ENCODE measurements at regions not wholly inside any gene's neighbourhood (a gene's known extent, or its start where the extent isn't known, plus 50 kb on each side); places are given as distances from the start of the nearest gene placed in this dataset.
"Not testable (repeated sequence)": the region's sequence is repeated elsewhere in the genome, so short reads cannot be mapped to it uniquely, and the experiment has no call there.

DNA sequence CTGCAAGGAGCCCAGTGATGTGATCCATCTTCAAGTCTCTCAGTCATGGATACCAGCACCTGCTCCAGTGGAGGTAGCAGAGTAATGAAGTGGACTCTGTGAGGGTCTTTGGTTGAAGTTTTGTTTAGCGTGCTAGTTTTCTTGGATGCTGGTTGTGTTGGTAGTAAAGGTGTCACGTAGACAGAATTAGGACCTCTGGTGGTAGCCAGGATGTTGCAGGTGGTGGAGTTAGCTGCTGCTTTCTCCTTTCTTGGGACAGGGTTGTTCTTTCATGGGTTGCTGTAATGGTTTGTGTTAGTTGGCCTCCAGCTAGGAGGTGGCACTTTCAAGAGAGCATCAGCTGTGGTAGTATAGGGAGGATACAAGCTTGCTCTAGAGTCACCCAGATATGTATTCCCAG lies 125.2 kb downstream of the ANXA2 start:
- DNase-seq = no peak

DNA sequence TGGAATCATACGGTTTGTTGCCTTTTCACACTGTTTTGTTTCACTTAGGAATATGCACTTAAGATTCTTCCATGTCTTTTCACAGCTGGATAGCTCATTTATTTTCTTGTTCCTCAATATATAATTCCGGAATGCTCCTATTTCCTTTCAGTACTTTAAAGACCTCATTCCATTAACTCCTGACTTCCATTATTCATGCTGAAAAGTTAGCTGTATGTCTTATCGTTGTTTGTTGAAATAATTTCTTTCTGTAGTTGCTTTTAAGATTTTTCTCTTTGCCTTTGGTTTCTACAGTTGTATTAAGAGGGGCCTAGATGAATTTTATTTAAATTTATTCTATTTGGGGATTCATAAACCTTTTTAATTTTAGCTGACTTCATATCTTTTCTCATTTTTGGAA lies 122.2 kb downstream of the ANXA2 start:
- no peak for DNase-seq

DNA sequence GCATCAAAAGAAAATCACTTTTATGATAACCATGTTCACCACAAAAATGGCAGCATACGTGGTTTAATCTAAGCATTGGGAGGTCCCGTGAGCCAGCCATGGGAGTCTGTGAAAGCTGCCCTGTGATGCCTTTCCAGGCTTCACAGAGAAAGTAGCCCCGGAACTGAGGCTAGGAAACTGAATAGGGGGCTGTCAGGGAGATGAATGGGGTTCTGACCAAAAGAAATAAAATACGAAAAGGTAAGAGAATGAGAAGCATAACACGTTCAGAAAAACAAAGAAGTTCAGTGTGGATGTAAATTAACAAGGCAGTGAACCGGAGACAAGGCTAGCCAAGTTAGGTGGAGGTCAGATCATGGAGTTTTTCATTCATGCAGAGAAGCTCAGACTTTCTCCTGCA lies 118.9 kb downstream of the ANXA2 start:
- DNase-seq = no peak

DNA sequence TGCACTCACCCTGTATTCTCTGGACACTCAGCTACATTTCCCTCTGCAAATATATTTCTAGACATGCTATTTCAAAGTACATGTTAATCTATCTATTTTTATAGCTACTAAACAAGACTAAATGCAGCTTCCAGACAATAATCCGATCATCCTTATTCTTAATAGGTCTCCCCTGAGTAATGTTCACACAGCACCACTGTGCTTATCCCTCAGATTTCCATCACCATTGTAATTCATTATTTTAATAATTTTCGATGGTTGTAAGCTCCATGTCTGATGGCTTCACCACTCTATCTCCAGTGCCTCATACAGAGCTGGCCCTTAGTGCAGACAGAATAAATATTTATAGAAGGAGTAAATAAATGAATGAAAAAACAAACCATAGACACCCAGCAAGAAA lies 117.5 kb downstream of the ANXA2 start:
- DNase-seq = no peak

DNA sequence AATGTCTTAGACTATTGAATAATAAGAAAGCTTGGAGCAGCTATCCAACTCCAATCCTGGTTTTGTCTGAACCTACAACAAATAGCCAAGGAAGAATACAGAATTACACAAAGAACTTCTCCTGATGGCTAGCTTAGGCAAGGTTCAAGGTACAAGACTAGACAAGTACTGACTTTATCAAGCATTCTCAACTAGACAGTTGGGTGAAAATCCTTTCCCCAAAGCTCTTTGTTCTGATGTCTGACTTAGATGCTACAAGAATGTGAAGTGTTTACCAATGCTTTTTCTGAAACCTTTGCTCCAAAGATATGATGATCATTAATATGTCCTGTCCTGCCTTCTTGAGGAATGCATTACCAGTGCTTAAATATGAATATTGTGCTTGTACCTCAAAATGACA lies 113.8 kb downstream of the ANXA2 start:
- no peak for DNase-seq

DNA sequence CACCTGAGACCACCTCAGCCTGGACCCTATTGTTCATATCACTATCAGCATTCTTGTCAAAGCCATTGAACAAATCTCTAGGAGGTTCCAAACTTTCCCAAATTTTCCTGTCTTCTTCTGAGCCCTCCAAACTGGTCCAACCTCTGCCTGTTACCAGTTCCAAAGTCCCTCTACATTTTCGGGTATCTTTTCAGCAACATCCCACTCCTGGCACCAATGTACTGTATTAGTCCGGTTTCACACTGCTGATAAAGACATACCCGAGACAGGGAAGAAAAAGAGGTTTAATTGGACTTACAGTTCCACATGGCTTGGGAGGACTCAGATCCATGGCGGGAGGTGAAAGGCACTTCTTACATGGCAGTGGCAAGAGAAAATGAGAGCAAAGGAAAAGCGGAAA lies 101.9 kb downstream of the ANXA2 start:
- not testable (repeated sequence) for DNase-seq

DNA sequence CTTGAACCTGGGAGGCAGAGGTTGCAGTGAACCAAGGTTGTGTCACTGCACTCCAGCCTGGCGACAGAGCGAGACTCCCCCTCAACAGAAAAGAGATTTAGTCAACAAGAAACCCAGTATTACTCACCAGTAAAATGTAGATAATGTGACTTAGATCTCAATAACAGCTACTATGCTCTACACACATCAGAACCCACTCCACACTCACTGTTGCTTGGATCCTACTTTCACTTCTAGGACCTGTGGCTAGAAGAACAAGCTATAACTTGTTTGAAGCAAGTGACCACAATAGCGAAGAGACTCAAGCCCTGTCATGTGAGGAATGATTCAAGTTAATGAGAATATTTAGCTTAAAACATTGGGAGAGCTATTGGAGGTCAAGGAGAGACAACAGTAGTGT lies 100.7 kb downstream of the ANXA2 start:
- no peak for DNase-seq
